Mesenchymal stem cell (in vitro differentiated cells and primary cell): ENCODE measurements at regions not wholly inside any gene's neighbourhood (a gene's known extent, or its start where the extent isn't known, plus 50 kb on each side); places are given as distances from the start of the nearest gene placed in this dataset.

Source experiments
- DNase-seq: peaks from one replicate; pipeline ENCODE4 v3.0.0-alpha.2; 2013
- H2AFZ ChIP-seq: one replicate; pipeline ENCODE4 v1.6.1; 2013; ENCODE audit warnings: low read depth, mild to moderate bottlenecking, control low read depth, inconsistent platforms, low read length, moderate library complexity
- H2AK5ac ChIP-seq: 2 replicates; pipeline ENCODE4 v1.6.1; 2013; ENCODE audit warnings: low read length, moderate library complexity, mild to moderate bottlenecking, inconsistent platforms; ENCODE audit not compliant: severe bottlenecking
- H2BK120ac ChIP-seq: one replicate; pipeline ENCODE4 v1.6.1; 2013; ENCODE audit warnings: low read depth, mild to moderate bottlenecking, inconsistent platforms, low read length, moderate library complexity
- H2BK12ac ChIP-seq, 2 experiments: one replicate each; pipeline ENCODE4 v1.6.1; 2013; ENCODE audit warnings: inconsistent platforms in 2 of 2, low read length in 2 of 2, mild to moderate bottlenecking in 2 of 2, moderate library complexity in 2 of 2, control low read depth in 1 of 2
- H2BK15ac ChIP-seq: one replicate; pipeline ENCODE4 v1.6.1; 2013; ENCODE audit warnings: mild to moderate bottlenecking, low read depth, inconsistent platforms; ENCODE audit not compliant: poor library complexity, severe bottlenecking
- H2BK5ac ChIP-seq: 2 replicates; pipeline ENCODE4 v1.6.1; 2013; ENCODE audit warnings: low read depth, mild to moderate bottlenecking, low read length, control low read depth, inconsistent platforms; ENCODE audit not compliant: poor library complexity, severe bottlenecking
- H3K14ac ChIP-seq, 2 experiments: one replicate each; pipeline ENCODE4 v1.6.1; 2013; ENCODE audit warnings: inconsistent platforms in 2 of 2, low read length in 2 of 2, control low read depth in 1 of 2, mild to moderate bottlenecking in 1 of 2, moderate library complexity in 1 of 2
- H3K18ac ChIP-seq, 2 experiments: one replicate each; pipeline ENCODE4 v1.6.1; 2013; ENCODE audit warnings: inconsistent platforms in 2 of 2, low read length in 2 of 2, control low read depth in 1 of 2, low read depth in 1 of 2, mild to moderate bottlenecking in 1 of 2
- H3K23ac ChIP-seq, 2 experiments: one replicate each; pipeline ENCODE4 v1.6.1; 2013; ENCODE audit warnings: inconsistent platforms in 2 of 2, low read length in 2 of 2, mild to moderate bottlenecking in 2 of 2, moderate library complexity in 2 of 2, control low read depth in 1 of 2
- H3K27ac ChIP-seq: 2 replicates; pipeline ENCODE4 v1.5.1; 2013; ENCODE audit warnings: mild to moderate bottlenecking, moderate library complexity, low read length, control low read depth, inconsistent platforms; ENCODE audit not compliant: poor library complexity, severe bottlenecking
- H3K27me3 ChIP-seq, 2 experiments: 2 replicates each; pipeline versions ENCODE4 v1.6.1 to v1.7.0; 2013; ENCODE audit warnings: low read length in 2 of 2, mild to moderate bottlenecking in 2 of 2, moderate library complexity in 2 of 2, control low read depth in 1 of 2, inconsistent platforms in 1 of 2; ENCODE audit not compliant: control insufficient read depth in 1 of 2, insufficient read depth in 1 of 2
- H3K36me3 ChIP-seq, 2 experiments: 2 replicates each; pipeline versions ENCODE4 v1.6.1 to v1.7.0; 2013; ENCODE audit warnings: low read length in 2 of 2, control low read depth in 1 of 2, inconsistent platforms in 1 of 2, low read depth in 1 of 2, mild to moderate bottlenecking in 1 of 2; ENCODE audit not compliant: insufficient read depth in 2 of 2, control insufficient read depth in 1 of 2
- H3K4ac ChIP-seq, 2 experiments: one replicate each; pipeline ENCODE4 v1.6.1; 2013; ENCODE audit warnings: inconsistent platforms in 2 of 2, low read length in 2 of 2, mild to moderate bottlenecking in 2 of 2, moderate library complexity in 2 of 2, control low read depth in 1 of 2, low read depth in 1 of 2
- H3K4me1 ChIP-seq: 2 replicates; pipeline ENCODE4 v1.6.1; 2013; ENCODE audit warnings: low read depth, low read length, control low read depth; ENCODE audit not compliant: control insufficient read depth, insufficient read depth
- H3K4me2 ChIP-seq: 2 replicates; pipeline ENCODE4 v1.6.1; 2013; ENCODE audit warnings: low read length, mild to moderate bottlenecking, inconsistent platforms; ENCODE audit not compliant: poor library complexity, severe bottlenecking
- H3K4me3 ChIP-seq, 2 experiments: 2 replicates each; pipeline versions ENCODE4 v1.5.1 to v1.7.0; 2013; ENCODE audit warnings: low read length in 2 of 2, mild to moderate bottlenecking in 2 of 2, control low read depth in 1 of 2, low read depth in 1 of 2; ENCODE audit not compliant: insufficient read depth in 1 of 2
- H3K79me1 ChIP-seq: replicated peaks from 2 replicates; pipeline ENCODE4 v1.6.1; 2013; ENCODE audit warnings: mild to moderate bottlenecking, control low read depth, low read length, inconsistent platforms; ENCODE audit not compliant: poor library complexity, severe bottlenecking
- H3K9ac ChIP-seq: 2 replicates; pipeline ENCODE4 v1.7.0; 2013; ENCODE audit warnings: mild to moderate bottlenecking, low read length, moderate library complexity
- H3K9me3 ChIP-seq: 2 replicates; pipeline ENCODE4 v1.7.0; 2013; ENCODE audit warnings: mild to moderate bottlenecking, low read length; ENCODE audit not compliant: control insufficient read depth
- H4K8ac ChIP-seq: one replicate; pipeline ENCODE4 v1.6.1; 2013; ENCODE audit warnings: inconsistent platforms, mild to moderate bottlenecking, low read length, moderate library complexity
- H4K91ac ChIP-seq: one replicate; pipeline ENCODE4 v1.6.1; 2013; ENCODE audit warnings: mild to moderate bottlenecking, low read length, inconsistent platforms
- WGBS: methylation state at CpG from one replicate; pipeline ENCODE4 v1.1.7; 2013; ENCODE audit warnings: mixed read lengths; 5-methylcytosine and 5-hydroxymethylcytosine counted together

DNA sequence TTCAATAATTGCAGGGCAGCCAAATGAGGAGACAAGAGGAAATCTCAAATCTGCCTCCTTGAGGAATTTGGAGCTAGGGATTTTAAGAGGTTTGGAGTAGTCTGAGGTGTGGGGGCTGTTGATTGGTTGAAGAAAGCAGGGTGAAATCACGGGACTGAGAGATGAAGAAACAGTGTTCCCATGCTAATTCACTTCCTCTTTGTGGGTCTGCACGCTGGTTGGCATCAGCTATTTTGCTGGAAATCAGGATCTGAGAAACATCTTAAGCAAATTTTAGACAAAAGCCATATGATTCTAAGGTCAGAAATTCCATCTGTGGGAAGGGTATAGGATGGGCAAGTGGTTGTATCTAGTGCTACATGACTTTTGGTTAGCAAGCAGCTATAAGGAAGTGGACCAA lies 107.1 kb upstream of the PAXBP1 start:
- no peak overlapping the region for H3K9ac ChIP-seq
- H3K36me3 ChIP-seq = no peaks in the 10 kb centered on the region
- no peak overlapping the region for H3K4me2 ChIP-seq
- no peaks in the 10 kb centered on the region for H3K79me1 ChIP-seq
- H3K23ac ChIP-seq = no peak overlapping the region
- H3K4me1 ChIP-seq = no peaks in the 10 kb centered on the region
- no peak overlapping the region for H4K91ac ChIP-seq
- no peaks in the 10 kb centered on the region for H3K9me3 ChIP-seq
- H4K8ac ChIP-seq = no peak overlapping the region
- no peak overlapping the region for H2BK5ac ChIP-seq
- no peak overlapping the region for H2BK15ac ChIP-seq
- H3K18ac ChIP-seq = no peak overlapping the region
- H2BK120ac ChIP-seq = no peak overlapping the region
- no peak overlapping the region for H3K4ac ChIP-seq
- no peak for DNase-seq
- H3K14ac ChIP-seq = no peak overlapping the region
- no peak overlapping the region for H2AK5ac ChIP-seq
- H3K27me3 ChIP-seq = peaks cover 0 to 26% of the 10 kb centered on the region in 2 experiments
- no peak overlapping the region for H3K4me3 ChIP-seq
- H2BK12ac ChIP-seq = no peak overlapping the region
- no peak overlapping the region for H2AFZ ChIP-seq
- H3K27ac ChIP-seq = no peak overlapping the region
- WGBS = 25% methylated on average over 2 of the region's 2 CpGs

GRCh38 chr21:32881458-32881857 lies 109.9 kb upstream of the PAXBP1 start:
- Histone ChIP-seq H3K9me3 (no peaks in the 10 kb centered on the region), H3K27ac (no peak overlapping the region), H2BK120ac (no peak overlapping the region), H4K8ac (no peak overlapping the region), H3K18ac (no peak overlapping the region), H3K4me1 (no peaks in the 10 kb centered on the region), H4K91ac (no peak overlapping the region), H3K4ac (no peak overlapping the region), H3K27me3 (peaks cover 0 to 30% of the 10 kb centered on the region in 2 experiments), H3K79me1 (no peaks in the 10 kb centered on the region), H3K23ac (no peak overlapping the region), H2BK5ac (no peak overlapping the region), H3K4me3 (no peak overlapping the region), H3K14ac (no peak overlapping the region), H2AFZ (no peak overlapping the region), H3K36me3 (no peaks in the 10 kb centered on the region), H2BK15ac (no peak overlapping the region), H3K4me2 (no peak overlapping the region), H2AK5ac (no peak overlapping the region), H2BK12ac (no peak overlapping the region), H3K9ac (no peak overlapping the region)
- 84% methylated on average over 5 of the region's 5 CpGs for WGBS
- DNase-seq = no peak

DNA sequence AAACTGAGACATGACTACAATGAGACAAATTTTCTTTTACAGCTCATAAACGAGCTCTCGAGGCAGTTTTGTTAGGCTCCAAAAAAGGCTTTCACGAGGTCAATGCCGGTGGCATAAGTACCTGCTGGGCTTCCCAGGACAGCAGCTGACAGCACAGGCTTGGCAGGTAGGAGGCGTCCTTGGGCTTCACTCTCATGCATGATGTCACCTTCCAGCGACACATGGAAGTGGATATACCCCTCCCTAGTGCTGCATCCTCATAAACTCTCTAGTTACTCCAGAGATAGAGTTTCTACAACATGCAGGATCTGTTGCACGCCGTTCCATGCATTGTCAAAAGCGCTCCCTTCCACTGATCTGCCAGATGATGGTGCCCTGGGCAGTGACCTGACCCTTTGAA lies 112.5 kb upstream of the PAXBP1 start:
- Histone ChIP-seq H2AFZ (no peak overlapping the region), H3K4me1 (no peaks in the 10 kb centered on the region), H2BK5ac (no peak overlapping the region), H2BK12ac (no peak overlapping the region), H3K27me3 (peaks cover 0 to 26% of the 10 kb centered on the region in 2 experiments), H3K4me2 (no peak overlapping the region), H2BK120ac (no peak overlapping the region), H2BK15ac (no peak overlapping the region), H3K79me1 (no peaks in the 10 kb centered on the region), H3K27ac (no peak overlapping the region), H3K36me3 (no peaks in the 10 kb centered on the region), H4K91ac (no peak overlapping the region), H3K14ac (no peak overlapping the region), H3K4ac (no peak overlapping the region), H3K23ac (no peak overlapping the region), H3K9me3 (no peaks in the 10 kb centered on the region), H4K8ac (no peak overlapping the region), H3K4me3 (no peak overlapping the region), H3K18ac (no peak overlapping the region), H3K9ac (no peak overlapping the region), H2AK5ac (no peak overlapping the region)
- DNase-seq = no peak
- WGBS = 49% methylated on average over 9 of the region's 9 CpGs

- H4K8ac ChIP-seq = no peak overlapping the region
- H3K27ac ChIP-seq = no peak overlapping the region
- no peaks in the 10 kb centered on the region for H3K9me3 ChIP-seq
- no peak for DNase-seq
- H3K27me3 ChIP-seq = peaks cover 0 to 18% of the 10 kb centered on the region in 2 experiments
- no peaks in the 10 kb centered on the region for H3K79me1 ChIP-seq
- H2BK15ac ChIP-seq = no peak overlapping the region
- H3K14ac ChIP-seq = no peak overlapping the region
- H2BK12ac ChIP-seq = no peak overlapping the region
- H3K9ac ChIP-seq = no peak overlapping the region
- H3K18ac ChIP-seq = no peak overlapping the region
- H3K36me3 ChIP-seq = no peaks in the 10 kb centered on the region
- H2AFZ ChIP-seq = no peak overlapping the region
- no peak overlapping the region for H2AK5ac ChIP-seq
- no peaks in the 10 kb centered on the region for H3K4me1 ChIP-seq
- H3K4ac ChIP-seq = no peak overlapping the region
- no peak overlapping the region for H2BK5ac ChIP-seq
- H3K4me2 ChIP-seq = no peak overlapping the region
- no peak overlapping the region for H3K23ac ChIP-seq
- no peak overlapping the region for H4K91ac ChIP-seq
- H3K4me3 ChIP-seq = peak overlapping the region in 1 of 2 experiments; percentile 47
- 75% methylated on average over 9 of the region's 9 CpGs for WGBS
- H2BK120ac ChIP-seq = no peak overlapping the region
These were observed 114.8 kb upstream of the PAXBP1 start for GRCh38 chr21:32886339-32886738.
